CD14-positive monocyte (primary cell): ENCODE measurements at regions not wholly inside any gene's neighbourhood (a gene's known extent, or its start where the extent isn't known, plus 50 kb on each side); places are given as distances from the start of the nearest gene placed in this dataset.

Experiments
- DNase-seq, 3 donors: peaks; one replicate each; pipeline ENCODE4 v3.0.0-alpha.2; 2011 to 2022
- H2AFZ ChIP-seq: 2 replicates; pipeline ENCODE4 v1.6.0; 2012; ENCODE audit warnings: mild to moderate bottlenecking, low read depth, low read length, inconsistent platforms; ENCODE audit not compliant: insufficient read depth, poor library complexity, severe bottlenecking
- H3K27ac ChIP-seq, 2 donors: 1 replicate in 1 of 2; 2 replicates in 1 of 2; pipeline ENCODE4 v1.5.1; 2012 to 2013; ENCODE audit warnings: low read length in 2 of 2, control low read depth in 1 of 2, inconsistent platforms in 1 of 2, low read depth in 1 of 2, mild to moderate bottlenecking in 1 of 2
- H3K27me3 ChIP-seq, 2 donors: one replicate each; pipeline versions ENCODE4 v1.6.0 to v1.6.1; 2011 to 2013; ENCODE audit warnings: low read length in 2 of 2; ENCODE audit not compliant: control insufficient read depth in 2 of 2, insufficient read depth in 2 of 2
- H3K36me3 ChIP-seq, 2 donors: replicated peaks in 1 of 2; 1 replicate in 1 of 2; 2 replicates in 1 of 2; pipeline versions ENCODE4 v1.5.1 to v1.6.1; 2012 to 2013; ENCODE audit warnings: low read length in 2 of 2, control low read depth in 1 of 2, inconsistent platforms in 1 of 2, mild to moderate bottlenecking in 1 of 2; ENCODE audit not compliant: insufficient read depth in 2 of 2, control insufficient read depth in 1 of 2
- H3K4me1 ChIP-seq, 2 donors: 1 replicate in 1 of 2; 2 replicates in 1 of 2; pipeline versions ENCODE4 v1.5.1 to v1.6.1; 2012 to 2013; ENCODE audit warnings: low read length in 2 of 2, control low read depth in 1 of 2, inconsistent platforms in 1 of 2, mild to moderate bottlenecking in 1 of 2, moderate library complexity in 1 of 2; ENCODE audit not compliant: insufficient read depth in 2 of 2, control insufficient read depth in 1 of 2
- H3K4me2 ChIP-seq: replicated peaks from 2 replicates; pipeline ENCODE3; 2012; ENCODE audit warnings: low read length, moderate library complexity, mild to moderate bottlenecking; ENCODE audit not compliant: poor library complexity, severe bottlenecking; ENCODE audit errors: extremely low read depth
- H3K4me3 ChIP-seq, 3 experiments: fragments of 200-600 bp in 1 of 3; sonication (generic) in 1 of 3; replicated peaks in 1 of 3; 1 replicate in 2 of 3; 2 replicates in 1 of 3; pipeline ENCODE4 v1.5.1; 2011 to 2013; ENCODE audit warnings: low read length in 3 of 3, mild to moderate bottlenecking in 3 of 3, control low read depth in 2 of 3, low read depth in 2 of 3, inconsistent platforms in 1 of 3, moderate library complexity in 1 of 3
- H3K79me2 ChIP-seq: 2 replicates; pipeline ENCODE4 v1.6.0; 2012; ENCODE audit warnings: mild to moderate bottlenecking, control low read depth, inconsistent platforms, low read length, moderate library complexity; ENCODE audit not compliant: insufficient read depth
- H3K9ac ChIP-seq: 2 replicates; pipeline ENCODE4 v1.6.0; 2017; ENCODE audit warnings: low read length, mild to moderate bottlenecking; ENCODE audit not compliant: insufficient read depth, poor library complexity, severe bottlenecking
- H3K9me3 ChIP-seq, 2 donors: replicated peaks in 1 of 2; 1 replicate in 1 of 2; 2 replicates in 1 of 2; pipeline versions ENCODE4 v1.5.1 to v1.6.1; 2012 to 2013; ENCODE audit warnings: low read length in 2 of 2, control low read depth in 1 of 2; ENCODE audit not compliant: control insufficient read depth in 1 of 2, insufficient read depth in 1 of 2
- H4K20me1 ChIP-seq: 2 replicates; pipeline ENCODE4 v1.6.0; 2012; ENCODE audit warnings: mild to moderate bottlenecking, low read length, control low read depth, moderate library complexity; ENCODE audit not compliant: insufficient read depth
- H3K27ac Mint-ChIP-seq, 7 donors: one replicate each; pipeline ENCODE4 v1.8.0; 2020; ENCODE audit warnings: mild to moderate bottlenecking in 7 of 7, mixed read lengths in 7 of 7, moderate library complexity in 6 of 7, inconsistent platforms in 2 of 7
- H3K27me3 Mint-ChIP-seq, 3 donors: one replicate each; pipeline ENCODE4 v1.8.0; 2021 to 2022; ENCODE audit warnings: low read depth in 3 of 3, mild to moderate bottlenecking in 3 of 3, mixed read lengths in 3 of 3, moderate library complexity in 3 of 3, inconsistent platforms in 1 of 3
- H3K36me3 Mint-ChIP-seq, 2 donors: one replicate each; pipeline ENCODE4 v1.8.0; 2020; ENCODE audit warnings: mixed read lengths in 2 of 2, inconsistent platforms in 1 of 2, mild to moderate bottlenecking in 1 of 2
- H3K4me1 Mint-ChIP-seq: one replicate; pipeline ENCODE4 v1.8.0; 2020; ENCODE audit warnings: mild to moderate bottlenecking, mixed read lengths
- H3K4me3 Mint-ChIP-seq, 2 donors: one replicate each; pipeline ENCODE4 v1.8.0; 2020; ENCODE audit warnings: mild to moderate bottlenecking in 2 of 2, mixed read lengths in 2 of 2, moderate library complexity in 1 of 2
- H3K9me3 Mint-ChIP-seq, 7 donors: one replicate each; pipeline ENCODE4 v1.8.0; 2020 to 2022; ENCODE audit warnings: mixed read lengths in 7 of 7, mild to moderate bottlenecking in 6 of 7, moderate library complexity in 6 of 7, inconsistent platforms in 2 of 7
- CTCF ChIP-seq: fragments of 200-600 bp; IDR thresholded peaks from one replicate; pipeline ENCODE4 v1.8.0; 2022; ENCODE audit warnings: antibody characterized with exemption, mild to moderate bottlenecking
- WGBS: methylation state at CpG from one replicate; pipeline ENCODE4 v1.1.5; 2013; ENCODE audit warnings: missing lambda C conversion rate; ENCODE audit not compliant: insufficient coverage; 5-methylcytosine and 5-hydroxymethylcytosine counted together
- intact Hi-C, 2 donors: fragments of 100-400 bp; cut with micrococcal nuclease; formaldehyde crosslinking; loops; one replicate each; pipeline versions ENCODE4 v1.15.0 to v1.15.1; 2023

DNA sequence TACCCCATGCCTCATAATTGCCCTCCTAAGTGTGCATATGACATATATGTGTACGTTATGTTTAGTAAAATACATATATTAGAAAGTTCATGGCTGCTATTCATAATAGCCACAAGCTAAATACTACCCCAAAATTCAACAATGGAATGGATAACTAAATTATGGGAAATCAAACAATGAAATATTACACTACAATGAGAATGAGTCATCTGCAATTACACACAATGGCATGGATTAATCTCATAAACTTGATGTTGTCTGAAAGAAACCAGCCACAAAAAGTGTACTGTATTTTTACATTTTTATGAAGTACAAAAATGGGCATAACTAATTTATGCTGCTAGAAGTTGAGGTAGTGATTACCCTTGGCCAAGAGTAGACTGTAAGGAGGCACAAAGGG lies 477.0 kb downstream of the HAO1 start:
- Histone ChIP-seq H3K27ac (no peak overlapping the region), H3K27me3 (no peaks in the 10 kb centered on the region), H3K4me1 (no peaks in the 10 kb centered on the region), H3K79me2 (no peaks in the 10 kb centered on the region), H3K36me3 (no peaks in the 10 kb centered on the region), H3K4me3 (no peak overlapping the region), H3K9ac (no peak overlapping the region), H3K4me2 (no peak overlapping the region), H4K20me1 (no peaks in the 10 kb centered on the region), H3K9me3 (no peaks in the 10 kb centered on the region), H2AFZ (no peak overlapping the region)
- Mint-ChIP-seq H3K4me1 (no peaks in the 10 kb centered on the region), H3K36me3 (no peaks in the 10 kb centered on the region), H3K27ac (no peak overlapping the region), H3K4me3 (no peak overlapping the region), H3K9me3 (no peaks in the 10 kb centered on the region), H3K27me3 (no peaks in the 10 kb centered on the region)
- whole genome bisulfite sequencing, result no CpG with 5 or more reads among the region's 1 CpG
- no peak for DNase-seq
- no peak for TF ChIP-seq CTCF
- intact Hi-C loops, result no loop called here

- Histone ChIP-seq H3K9me3 (no peaks in the 10 kb centered on the region), H3K27ac (no peak overlapping the region), H3K36me3 (no peaks in the 10 kb centered on the region), H3K4me2 (no peak overlapping the region), H3K9ac (no peak overlapping the region), H3K4me1 (no peaks in the 10 kb centered on the region), H3K79me2 (no peaks in the 10 kb centered on the region), H4K20me1 (no peaks in the 10 kb centered on the region), H3K27me3 (no peaks in the 10 kb centered on the region), H2AFZ (no peak overlapping the region), H3K4me3 (no peak overlapping the region)
- Mint-ChIP-seq H3K27me3 (peaks cover 0 to 3% (median 3%) of the 10 kb centered on the region in 3 donors), H3K4me1 (no peaks in the 10 kb centered on the region), H3K9me3 (peaks cover 0 to 6% (median 0%) of the 10 kb centered on the region in 7 donors), H3K27ac (no peak overlapping the region), H3K36me3 (no peaks in the 10 kb centered on the region), H3K4me3 (no peak overlapping the region)
- no peak for DNase-seq
- intact Hi-C loops, result no loop called here
- 100% methylated on average over 1 of the region's 2 CpGs for WGBS
- TF ChIP-seq CTCF, result no peak
Measured at GRCh38 chr20:7470912-7471311, 469.3 kb downstream of the HAO1 start.
